ENCODE measurements at regions not wholly inside any gene's neighbourhood (a gene's known extent, or its start where the extent isn't known, plus 50 kb on each side); places are given as distances from the start of the nearest gene placed in this dataset.

GRCh38 chr1:239771550-239771949 is 320.1 kb upstream of the FMN2 start:
- no peaks in the 10 kb centered on the region for H3K36me3 ChIP-seq
- H3K27ac ChIP-seq = no peak overlapping the region
- no peaks in the 10 kb centered on the region for H3K27me3 ChIP-seq
- DNase-seq = no peak
- TF ChIP-seq CTCF (IDR thresholded peaks at IDR 0.05) = no peak
- no peaks in the 10 kb centered on the region for H3K4me1 ChIP-seq
- no peak overlapping the region for H3K4me3 ChIP-seq
- no peak for ATAC-seq
- H3K9me3 ChIP-seq = no peaks in the 10 kb centered on the region
- intact Hi-C loops (cut with DNase I) = no loop called here

GRCh38 chr1:239772446-239772845 is 319.2 kb upstream of the FMN2 start:
- ATAC-seq (no peak), DNase-seq (no peak)
- Histone ChIP-seq H3K9me3 (no peaks in the 10 kb centered on the region), H3K27me3 (no peaks in the 10 kb centered on the region), H3K27ac (no peak overlapping the region), H3K36me3 (no peaks in the 10 kb centered on the region), H3K4me3 (no peak overlapping the region), H3K4me1 (no peaks in the 10 kb centered on the region)
- no peak for TF ChIP-seq CTCF (IDR thresholded peaks at IDR 0.05)
- intact Hi-C loops (cut with DNase I) = no loop called here

- no peak for ATAC-seq
- H3K27ac ChIP-seq = no peak overlapping the region
- DNase-seq = no peak
- no peaks in the 10 kb centered on the region for H3K9me3 ChIP-seq
- H3K27me3 ChIP-seq = no peaks in the 10 kb centered on the region
- intact Hi-C loops (cut with DNase I) = no loop called here
- TF ChIP-seq CTCF (IDR thresholded peaks at IDR 0.05) = no peak
- H3K36me3 ChIP-seq = no peaks in the 10 kb centered on the region
- no peaks in the 10 kb centered on the region for H3K4me1 ChIP-seq
- no peak overlapping the region for H3K4me3 ChIP-seq
Observed at GRCh38 chr1:239775466-239775865, 316.2 kb upstream of the FMN2 start.

- no peaks in the 10 kb centered on the region for H3K9me3 ChIP-seq
- H3K4me3 ChIP-seq = no peak overlapping the region
- ATAC-seq (no peak), DNase-seq (no peak)
- intact Hi-C loops (cut with DNase I) = no loop called here
- no peak overlapping the region for H3K27ac ChIP-seq
- H3K4me1 ChIP-seq = no peaks in the 10 kb centered on the region
- no peaks in the 10 kb centered on the region for H3K27me3 ChIP-seq
- no peaks in the 10 kb centered on the region for H3K36me3 ChIP-seq
- no peak for TF ChIP-seq CTCF (IDR thresholded peaks at IDR 0.05)
Observed at GRCh38 chr1:239778208-239778813, 313.4 kb upstream of the FMN2 start.

GRCh38 chr1:239779962-239780361 is 311.7 kb upstream of the FMN2 start:
- ATAC-seq = no peak
- intact Hi-C loops (cut with DNase I) = no loop called here

More at GRCh38 chr1:239779962-239780361, 311.7 kb upstream of the FMN2 start:
- Histone ChIP-seq H3K4me1 (no peaks in the 10 kb centered on the region), H3K4me3 (no peak overlapping the region), H3K27me3 (no peaks in the 10 kb centered on the region), H3K9me3 (no peaks in the 10 kb centered on the region), H3K27ac (no peak overlapping the region), H3K36me3 (no peaks in the 10 kb centered on the region)
- TF ChIP-seq CTCF (IDR thresholded peaks at IDR 0.05) = no peak
- no peak for DNase-seq

All from upper lobe of right lung (tissue), 1 donor.